OCI-LY1 (cell line): ENCODE measurements at regions not wholly inside any gene's neighbourhood (a gene's known extent, or its start where the extent isn't known, plus 50 kb on each side); places are given as distances from the start of the nearest gene placed in this dataset.

Experiments used
- H2AFZ ChIP-seq: fragments of 200-600 bp; sonication (generic), shearing (Covaris generic); 2 replicates; pipeline ENCODE4 v1.6.0; 2014; ENCODE audit warnings: antibody characterized with exemption, mild to moderate bottlenecking, low read length
- H3F3A ChIP-seq: fragments of 200-600 bp; sonication (generic), shearing (Covaris generic); 2 replicates; pipeline ENCODE4 v1.6.0; 2014; ENCODE audit warnings: mild to moderate bottlenecking, antibody characterized with exemption, low read length, moderate library complexity; ENCODE audit not compliant: insufficient read depth
- H3K27ac ChIP-seq: fragments of 200-600 bp; sonication (generic); 2 replicates; pipeline ENCODE4 v1.5.1; 2014; ENCODE audit warnings: low read length, mixed run types, mild to moderate bottlenecking, low read depth; ENCODE audit not compliant: poor library complexity, severe bottlenecking
- H3K27me3 ChIP-seq: fragments of 200-600 bp; sonication (generic); 2 replicates; pipeline ENCODE4 v1.6.0; 2014; ENCODE audit warnings: antibody characterized with exemption, mild to moderate bottlenecking, low read length, moderate library complexity; ENCODE audit not compliant: insufficient read depth
- H3K36me3 ChIP-seq: fragments of 200-600 bp; sonication (generic); 2 replicates; pipeline ENCODE4 v1.6.1; 2014; ENCODE audit warnings: mild to moderate bottlenecking, antibody characterized with exemption, low read length, moderate library complexity, mixed read lengths; ENCODE audit not compliant: insufficient read depth
- H3K4me1 ChIP-seq: fragments of 200-600 bp; sonication (generic); 2 replicates; pipeline ENCODE4 v1.5.1; 2014; ENCODE audit warnings: mild to moderate bottlenecking, low read length, moderate library complexity; ENCODE audit not compliant: insufficient read depth, severe bottlenecking
- H3K4me2 ChIP-seq: fragments of 200-600 bp; sonication (generic), shearing (Covaris generic); 2 replicates; pipeline ENCODE4 v1.6.1; 2014; ENCODE audit warnings: low read length
- H3K4me3 ChIP-seq: fragments of 200-600 bp; sonication (generic); 2 replicates; pipeline ENCODE4 v1.5.1; 2014; ENCODE audit warnings: low read length, low read depth, mild to moderate bottlenecking, mixed read lengths; ENCODE audit not compliant: poor library complexity, severe bottlenecking
- H3K79me2 ChIP-seq: fragments of 200-600 bp; shearing (Covaris generic); 2 replicates; pipeline ENCODE4 v1.6.1; 2016; ENCODE audit warnings: mixed run types, low read length, mixed read lengths; ENCODE audit not compliant: insufficient read depth
- H3K9ac ChIP-seq: fragments of 200-600 bp; sonication (generic), shearing (Covaris generic); 2 replicates; pipeline ENCODE4 v1.6.1; 2014; ENCODE audit warnings: mild to moderate bottlenecking, low read length, mixed read lengths
- H3K9me2 ChIP-seq: fragments of 200-600 bp; sonication (generic), shearing (Covaris generic); 2 replicates; pipeline ENCODE4 v1.6.1; 2014; ENCODE audit warnings: low read depth, mild to moderate bottlenecking, low read length, mixed read lengths
- H3K9me3 ChIP-seq: fragments of 200-600 bp; shearing (Covaris generic); 2 replicates; pipeline ENCODE4 v1.6.1; 2014; ENCODE audit warnings: low read length, mixed read lengths
- H4K20me1 ChIP-seq: fragments of 200-600 bp; sonication (generic), shearing (Covaris generic); 2 replicates; pipeline ENCODE4 v1.6.0; 2016; ENCODE audit warnings: mild to moderate bottlenecking, low read length; ENCODE audit not compliant: insufficient read depth
- CTCF ChIP-seq: fragments of 200-600 bp; sonication (generic), shearing (Covaris generic); IDR thresholded peaks from 2 replicates; pipeline ENCODE4 v1.5.1; 2017; ENCODE audit warnings: mild to moderate bottlenecking, antibody characterized with exemption, low read length, moderate library complexity, mixed read lengths
- EZH2 ChIP-seq: fragments of 200-600 bp; sonication (generic), shearing (Covaris generic); IDR thresholded peaks from 2 replicates; pipeline ENCODE4 v1.8.0; 2017; ENCODE audit warnings: borderline replicate concordance, mixed run types, mild to moderate bottlenecking, antibody characterized with exemption, low read length, moderate library complexity, mixed read lengths

- Histone ChIP-seq H3K36me3 (no peaks in the 10 kb centered on the region), H3K4me2 (no peak overlapping the region), H3K9ac (no peak overlapping the region), H3K9me2 (no peaks in the 10 kb centered on the region), H4K20me1 (no peaks in the 10 kb centered on the region), H2AFZ (no peak overlapping the region), H3K4me1 (no peaks in the 10 kb centered on the region), H3K4me3 (no peak overlapping the region), H3K27ac (no peak overlapping the region), H3F3A (no peaks in the 10 kb centered on the region), H3K9me3 (peaks cover 3% of the 10 kb centered on the region; the same call in 1 of the 2 replicates), H3K79me2 (no peaks in the 10 kb centered on the region), H3K27me3 (peaks cover 5% of the 10 kb centered on the region; the same call in 1 of the 2 replicates)
- TF ChIP-seq EZH2 (no peak), CTCF (no peak)
Observed at GRCh38 chr18:78611869-78612268, 367.7 kb upstream of the SALL3 start.

- H3K9me3 ChIP-seq = peaks cover 3% of the 10 kb centered on the region; the same call in 1 of the 2 replicates
- no peaks in the 10 kb centered on the region for H3K4me1 ChIP-seq
- no peak overlapping the region for H3K4me3 ChIP-seq
- TF ChIP-seq CTCF = no peak
- no peak for TF ChIP-seq EZH2
- H3K9me2 ChIP-seq = no peaks in the 10 kb centered on the region
- no peaks in the 10 kb centered on the region for H3K79me2 ChIP-seq
- no peaks in the 10 kb centered on the region for H3K36me3 ChIP-seq
- H4K20me1 ChIP-seq = no peaks in the 10 kb centered on the region
- peaks cover 5% of the 10 kb centered on the region; the same call in 1 of the 2 replicates for H3K27me3 ChIP-seq
- H3F3A ChIP-seq = no peaks in the 10 kb centered on the region
- H3K4me2 ChIP-seq = no peak overlapping the region
- H3K9ac ChIP-seq = no peak overlapping the region
- H3K27ac ChIP-seq = no peak overlapping the region
- no peak overlapping the region for H2AFZ ChIP-seq
Observed at GRCh38 chr18:78612318-78612717, 367.3 kb upstream of the SALL3 start.

GRCh38 chr18:78612801-78613200, 366.8 kb upstream of the SALL3 start:
- no peak overlapping the region for H2AFZ ChIP-seq
- no peak overlapping the region for H3K4me3 ChIP-seq
- peaks cover 3% of the 10 kb centered on the region; the same call in 1 of the 2 replicates for H3K9me3 ChIP-seq
- no peaks in the 10 kb centered on the region for H3K9me2 ChIP-seq
- no peak overlapping the region for H3K9ac ChIP-seq
- no peaks in the 10 kb centered on the region for H4K20me1 ChIP-seq
- H3K4me2 ChIP-seq = no peak overlapping the region
- H3K4me1 ChIP-seq = no peaks in the 10 kb centered on the region
- H3K36me3 ChIP-seq = no peaks in the 10 kb centered on the region
- TF ChIP-seq EZH2 (no peak), CTCF (no peak)
- no peaks in the 10 kb centered on the region for H3F3A ChIP-seq
- H3K79me2 ChIP-seq = no peaks in the 10 kb centered on the region
- peaks cover 5% of the 10 kb centered on the region; the same call in 1 of the 2 replicates for H3K27me3 ChIP-seq
- no peak overlapping the region for H3K27ac ChIP-seq
